Keratinocyte (primary cell): ENCODE measurements at regions not wholly inside any gene's neighbourhood (a gene's known extent, or its start where the extent isn't known, plus 50 kb on each side); places are given as distances from the start of the nearest gene placed in this dataset.

Experiments
- DNase-seq: peaks from one replicate; pipeline ENCODE4 v3.0.0-alpha.2; 2011; ENCODE audit warnings: low read depth, missing footprints, low spot score
- FAIRE-seq: peaks from 2 replicates; lab custom pipeline; 2011; peaks lifted over from hg19 to GRCh38; lab: Jason Lieb, UNC
- H2AFZ ChIP-seq: 2 replicates; pipeline ENCODE4 v1.6.0; 2012; ENCODE audit warnings: low read length, control low read depth, inconsistent platforms; ENCODE audit not compliant: control insufficient read depth
- H3K27ac ChIP-seq: 2 replicates; pipeline ENCODE4 v1.5.1; 2011; ENCODE audit warnings: low read length; ENCODE audit not compliant: control insufficient read depth, insufficient read depth
- H3K27me3 ChIP-seq: 3 replicates; pipeline ENCODE4 v1.6.0; 2011; ENCODE audit warnings: low read length; ENCODE audit not compliant: control insufficient read depth, insufficient read depth; ENCODE audit errors: extremely low read depth
- H3K36me3 ChIP-seq, 2 experiments: 2 replicates in 1 of 2; 3 replicates in 1 of 2; pipeline ENCODE4 v1.5.1; 2011; ENCODE audit warnings: low read length in 2 of 2, mild to moderate bottlenecking in 1 of 2; ENCODE audit not compliant: control insufficient read depth in 2 of 2, insufficient read depth in 2 of 2; ENCODE audit errors: extremely low read depth in 1 of 2
- H3K4me1 ChIP-seq: 3 replicates; pipeline ENCODE4 v1.5.1; 2011; ENCODE audit warnings: low read length; ENCODE audit not compliant: control insufficient read depth, insufficient read depth; ENCODE audit errors: extremely low read depth
- H3K4me2 ChIP-seq: 3 replicates; pipeline ENCODE4 v1.6.0; 2011; ENCODE audit warnings: low read depth, low read length; ENCODE audit not compliant: control insufficient read depth, insufficient read depth; ENCODE audit errors: extremely low read depth
- H3K4me3 ChIP-seq, 3 experiments: fragments of 200-600 bp in 1 of 3; sonication (generic) in 1 of 3; 2 replicates in 2 of 3; 3 replicates in 1 of 3; pipeline ENCODE4 v1.5.1; 2011 to 2016; ENCODE audit warnings: low read length in 3 of 3, mild to moderate bottlenecking in 3 of 3, control low read depth in 2 of 3, inconsistent platforms in 1 of 3, low read depth in 1 of 3, mixed read lengths in 1 of 3, mixed run types in 1 of 3, moderate library complexity in 1 of 3; ENCODE audit not compliant: control insufficient read depth in 2 of 3, insufficient read depth in 2 of 3; ENCODE audit errors: extremely low read depth in 1 of 3
- H3K79me2 ChIP-seq: 2 replicates; pipeline ENCODE4 v1.6.0; 2012; ENCODE audit warnings: low read length; ENCODE audit not compliant: control insufficient read depth, insufficient read depth
- H3K9ac ChIP-seq: 3 replicates; pipeline ENCODE4 v1.6.0; 2011; ENCODE audit warnings: low read length; ENCODE audit not compliant: control insufficient read depth, insufficient read depth; ENCODE audit errors: extremely low read depth
- H3K9me1 ChIP-seq: 3 replicates; pipeline ENCODE4 v1.6.0; 2011; ENCODE audit warnings: low read length; ENCODE audit not compliant: control insufficient read depth, insufficient read depth; ENCODE audit errors: extremely low read depth
- H3K9me3 ChIP-seq: 2 replicates; pipeline ENCODE4 v1.5.1; 2012; ENCODE audit warnings: low read depth, low read length; ENCODE audit not compliant: control insufficient read depth
- H4K20me1 ChIP-seq: 3 replicates; pipeline ENCODE4 v1.6.0; 2011; ENCODE audit warnings: low read length; ENCODE audit not compliant: control insufficient read depth, insufficient read depth; ENCODE audit errors: extremely low read depth
- EZH2 ChIP-seq: IDR thresholded peaks from one replicate; pipeline ENCODE4 v1.6.1; 2012; ENCODE audit warnings: inconsistent platforms, mild to moderate bottlenecking, low read length, moderate library complexity
- dilution Hi-C: fragments of 300-500 bp; cut with MboI; formaldehyde crosslinking; loops from one replicate; pipeline ENCODE4 v1.7.0; 2020; ENCODE audit warnings: low sequenced_read_pairs; ENCODE audit not compliant: extremely low pct_ligation_motif_present
- TF ChIP-seq, protein P1 (sequence below), 3 experiments: IDR thresholded peaks in 1 of 3; conservative IDR thresholded peaks in 1 of 3; optimal IDR thresholded peaks in 1 of 3; 2 replicates in 2 of 3; 3 replicates in 1 of 3; pipeline versions ENCODE3 to v1.5.1; 2011; ENCODE audit warnings: low read length in 3 of 3, mild to moderate bottlenecking in 3 of 3, moderate library complexity in 2 of 3, control low read depth in 1 of 3, inconsistent platforms in 1 of 3; ENCODE audit not compliant: insufficient read depth in 2 of 3; ENCODE audit errors: extremely low read depth in 1 of 3

DNA sequence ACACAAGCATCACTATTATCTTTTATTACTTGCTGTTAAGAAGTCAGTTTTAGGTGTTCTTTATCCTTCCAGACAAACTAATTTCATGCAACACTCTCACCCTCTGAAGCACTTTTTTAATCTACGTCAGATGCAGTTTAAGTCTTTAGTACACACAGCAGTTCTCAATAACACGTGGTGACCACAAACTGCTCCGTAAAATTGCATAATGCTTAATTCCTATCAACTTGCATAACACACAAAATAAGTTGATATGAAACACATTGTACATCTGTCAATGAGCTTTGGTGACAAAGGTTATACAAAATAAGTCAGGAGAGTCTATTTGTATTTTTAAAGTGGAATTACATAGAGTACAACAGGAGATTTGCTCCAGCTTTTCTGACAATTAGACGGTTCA, 140.9 kb upstream of the ETS2 start:
- peaks cover 43% of the 10 kb centered on the region for H3K27me3 ChIP-seq
- no peak overlapping the region for H3K27ac ChIP-seq
- H3K9ac ChIP-seq = no peak overlapping the region
- no peak for FAIRE-seq
- no peaks in the 10 kb centered on the region for H3K9me3 ChIP-seq
- no peaks in the 10 kb centered on the region for H4K20me1 ChIP-seq
- DNase-seq = no peak
- peaks cover 4% of the 10 kb centered on the region for H3K4me1 ChIP-seq
- H2AFZ ChIP-seq = no peak overlapping the region
- H3K36me3 ChIP-seq = no peaks in the 10 kb centered on the region
- H3K4me3 ChIP-seq = no peak overlapping the region
- TF ChIP-seq, protein P1, sequence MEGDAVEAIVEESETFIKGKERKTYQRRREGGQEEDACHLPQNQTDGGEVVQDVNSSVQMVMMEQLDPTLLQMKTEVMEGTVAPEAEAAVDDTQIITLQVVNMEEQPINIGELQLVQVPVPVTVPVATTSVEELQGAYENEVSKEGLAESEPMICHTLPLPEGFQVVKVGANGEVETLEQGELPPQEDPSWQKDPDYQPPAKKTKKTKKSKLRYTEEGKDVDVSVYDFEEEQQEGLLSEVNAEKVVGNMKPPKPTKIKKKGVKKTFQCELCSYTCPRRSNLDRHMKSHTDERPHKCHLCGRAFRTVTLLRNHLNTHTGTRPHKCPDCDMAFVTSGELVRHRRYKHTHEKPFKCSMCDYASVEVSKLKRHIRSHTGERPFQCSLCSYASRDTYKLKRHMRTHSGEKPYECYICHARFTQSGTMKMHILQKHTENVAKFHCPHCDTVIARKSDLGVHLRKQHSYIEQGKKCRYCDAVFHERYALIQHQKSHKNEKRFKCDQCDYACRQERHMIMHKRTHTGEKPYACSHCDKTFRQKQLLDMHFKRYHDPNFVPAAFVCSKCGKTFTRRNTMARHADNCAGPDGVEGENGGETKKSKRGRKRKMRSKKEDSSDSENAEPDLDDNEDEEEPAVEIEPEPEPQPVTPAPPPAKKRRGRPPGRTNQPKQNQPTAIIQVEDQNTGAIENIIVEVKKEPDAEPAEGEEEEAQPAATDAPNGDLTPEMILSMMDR (optimal IDR thresholded peaks at IDR 0.05 in 1 of 3, IDR thresholded peaks at IDR 0.05 in 1 of 3, conservative IDR thresholded peaks at IDR 0.05 in 1 of 3; ENCODE audit: extremely low read depth in 1 of 3, insufficient read depth in 2 of 3, low read length in 3 of 3) = no peak
- no peak for TF ChIP-seq EZH2
- H3K79me2 ChIP-seq = no peaks in the 10 kb centered on the region
- dilution Hi-C loops = no loop called here
- no peaks in the 10 kb centered on the region for H3K9me1 ChIP-seq
- H3K4me2 ChIP-seq = no peak overlapping the region

DNA sequence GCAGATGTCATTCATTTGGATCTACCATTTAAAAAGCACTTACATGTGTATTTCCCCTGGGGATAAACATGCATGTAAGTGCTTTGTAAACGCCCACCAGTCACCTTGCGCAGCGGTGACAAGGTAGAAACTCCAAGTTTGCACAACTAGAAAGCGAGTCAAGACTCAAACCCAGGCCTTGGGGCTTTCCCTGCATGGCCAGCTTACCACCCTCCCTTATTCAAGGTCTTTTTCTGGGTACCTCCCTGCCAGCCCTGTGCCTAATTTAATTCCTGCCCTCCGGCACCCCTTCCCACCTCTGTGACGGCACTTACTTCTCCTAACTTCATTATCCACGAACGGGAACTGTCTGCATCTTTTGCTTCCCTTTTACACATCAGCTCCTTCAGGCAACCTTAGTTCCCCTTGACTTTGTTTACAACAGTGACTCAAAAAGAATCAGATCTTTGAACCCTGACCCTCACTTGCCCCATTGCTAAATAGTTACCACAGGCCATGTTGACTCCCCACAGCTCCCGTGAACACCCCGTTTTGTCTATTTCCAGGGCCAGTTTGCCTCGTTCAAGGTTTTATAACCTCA, 138.3 kb upstream of the ETS2 start:
- H3K9me3 ChIP-seq = no peaks in the 10 kb centered on the region
- H3K27ac ChIP-seq = no peak overlapping the region
- H3K36me3 ChIP-seq = no peaks in the 10 kb centered on the region
- TF ChIP-seq EZH2 = no peak
- TF ChIP-seq, protein P1 (optimal IDR thresholded peaks at IDR 0.05 in 1 of 3, IDR thresholded peaks at IDR 0.05 in 1 of 3, conservative IDR thresholded peaks at IDR 0.05 in 1 of 3; ENCODE audit: extremely low read depth in 1 of 3, insufficient read depth in 2 of 3, low read length in 3 of 3) = no peak
- H3K9ac ChIP-seq = no peak overlapping the region
- H3K9me1 ChIP-seq = no peaks in the 10 kb centered on the region
- no peak for DNase-seq
- H3K79me2 ChIP-seq = no peaks in the 10 kb centered on the region
- no peak overlapping the region for H3K4me3 ChIP-seq
- H3K4me2 ChIP-seq = no peak overlapping the region
- H3K27me3 ChIP-seq = peaks cover 21% of the 10 kb centered on the region
- no peak for FAIRE-seq
- H3K4me1 ChIP-seq = no peaks in the 10 kb centered on the region
- H4K20me1 ChIP-seq = no peaks in the 10 kb centered on the region
- dilution Hi-C loops = no loop called here
- no peak overlapping the region for H2AFZ ChIP-seq
